HEK293 (cell line): ENCODE measurements at regions not wholly inside any gene's neighbourhood (a gene's known extent, or its start where the extent isn't known, plus 50 kb on each side); places are given as distances from the start of the nearest gene placed in this dataset.
"Not testable (repeated sequence)": the region's sequence is repeated elsewhere in the genome, so short reads cannot be mapped to it uniquely, and the experiment has no call there.

Experiments
- CTCF ChIA-PET: fragments of 350-600 bp; formaldehyde crosslinking; extraction: SDS; loops from one replicate; lab custom pipeline; 2021; ENCODE audit warnings: antibody characterized with exemption; lab: Yijun Ruan, JAX
- POLR2A ChIA-PET: fragments of 300-600 bp; formaldehyde crosslinking; extraction: SDS; loops from one replicate; lab custom pipeline; 2020; ENCODE audit warnings: antibody characterized with exemption, inconsistent platforms; lab: Yijun Ruan, JAX
- H3K27ac ChIP-seq: fragments of 200-500 bp; sonication (Bioruptor generic); 2 replicates; pipeline ENCODE4 v1.5.1; 2014; ENCODE audit warnings: low read depth, low read length, control low read depth, inconsistent platforms; ENCODE audit errors: extremely low read depth
- H3K36me3 ChIP-seq, 2 experiments: fragments of 200-500 bp in 1 of 2; sonication (Bioruptor generic) in 1 of 2; 1 replicate in 1 of 2; 2 replicates in 1 of 2; pipeline ENCODE4 v1.5.1; 2014 to 2017; ENCODE audit warnings: inconsistent platforms in 2 of 2, low read length in 2 of 2; ENCODE audit not compliant: control insufficient read depth in 2 of 2, insufficient read depth in 1 of 2
- H3K4me1 ChIP-seq: fragments of 200-500 bp; sonication (Bioruptor generic); 2 replicates; pipeline ENCODE4 v1.5.1; 2014; ENCODE audit warnings: mild to moderate bottlenecking, low read length, inconsistent platforms; ENCODE audit not compliant: control insufficient read depth, insufficient read depth
- H3K4me3 ChIP-seq: 2 replicates; pipeline ENCODE4 v1.5.1; 2011; ENCODE audit warnings: low read depth, mild to moderate bottlenecking, control low read depth, low read length, moderate library complexity
- H3K9me3 ChIP-seq: fragments of 200-500 bp; sonication (Bioruptor generic); 2 replicates; pipeline ENCODE4 v1.5.1; 2014; ENCODE audit warnings: low read depth, low read length, inconsistent platforms; ENCODE audit not compliant: control insufficient read depth, insufficient read depth
- HOXA7 ChIP-seq: sonication (generic); formaldehyde crosslinking; IDR thresholded peaks from 2 replicates; pipeline ENCODE4 v1.8.1; 2022; ENCODE audit warnings: missing genetic modification reagents, borderline replicate concordance
- RBAK ChIP-seq: fragments of 450-650 bp; formaldehyde crosslinking; IDR thresholded peaks from 2 replicates; pipeline ENCODE4 v1.5.1; 2016; ENCODE audit warnings: missing biosample characterization, missing genetic modification characterization
- YY2 ChIP-seq: fragments of 450-650 bp; formaldehyde crosslinking; IDR thresholded peaks from 2 replicates; pipeline ENCODE4 v1.5.1; 2016; ENCODE audit warnings: missing biosample characterization, missing genetic modification characterization
- ZBTB8A ChIP-seq: fragments of 450-650 bp; formaldehyde crosslinking; IDR thresholded peaks from 2 replicates; pipeline ENCODE4 v1.5.1; 2016; ENCODE audit warnings: missing biosample characterization, missing genetic modification characterization
- ZEB2 ChIP-seq: fragments of 450-650 bp; formaldehyde crosslinking; IDR thresholded peaks from 2 replicates; pipeline ENCODE4 v1.5.1; 2016; ENCODE audit warnings: missing biosample characterization, missing genetic modification characterization
- ZFP3 ChIP-seq: fragments of 450-650 bp; formaldehyde crosslinking; IDR thresholded peaks from 2 replicates; pipeline ENCODE4 v1.5.1; 2016; ENCODE audit warnings: low read depth, missing biosample characterization, missing genetic modification characterization
- ZNF132 ChIP-seq: fragments of 450-650 bp; formaldehyde crosslinking; IDR thresholded peaks from 2 replicates; pipeline ENCODE4 v1.5.1; 2017; ENCODE audit warnings: missing biosample characterization, missing genetic modification characterization, borderline replicate concordance
- ZNF416 ChIP-seq: fragments of 450-650 bp; formaldehyde crosslinking; IDR thresholded peaks from 2 replicates; pipeline ENCODE4 v1.5.1; 2016; ENCODE audit warnings: missing biosample characterization, missing genetic modification characterization
- ZNF530 ChIP-seq: fragments of 450-650 bp; formaldehyde crosslinking; IDR thresholded peaks from 2 replicates; pipeline ENCODE4 v1.5.1; 2016; ENCODE audit warnings: low read depth, missing biosample characterization, missing genetic modification characterization
- ZNF561 ChIP-seq: fragments of 450-650 bp; IDR thresholded peaks from 2 replicates; pipeline ENCODE4 v1.5.1; 2018; ENCODE audit warnings: missing biosample characterization, missing genetic modification characterization, borderline replicate concordance
- ZNF585B ChIP-seq: fragments of 450-650 bp; formaldehyde crosslinking; IDR thresholded peaks from 2 replicates; pipeline ENCODE4 v1.5.1; 2016; ENCODE audit warnings: missing biosample characterization, missing genetic modification characterization
- ZNF610 ChIP-seq: fragments of 450-650 bp; formaldehyde crosslinking; IDR thresholded peaks from 2 replicates; pipeline ENCODE4 v1.5.1; 2016; ENCODE audit warnings: missing biosample characterization, missing genetic modification characterization, borderline replicate concordance
- ZNF701 ChIP-seq: fragments of 450-650 bp; formaldehyde crosslinking; IDR thresholded peaks from 2 replicates; pipeline ENCODE4 v1.5.1; 2016; ENCODE audit warnings: missing biosample characterization, missing genetic modification characterization
- ZNF843 ChIP-seq: fragments of 450-650 bp; formaldehyde crosslinking; IDR thresholded peaks from 2 replicates; pipeline ENCODE4 v1.5.1; 2016; ENCODE audit warnings: missing biosample characterization, missing genetic modification characterization
- ZXDB ChIP-seq: fragments of 450-650 bp; formaldehyde crosslinking; IDR thresholded peaks from 2 replicates; pipeline ENCODE4 v1.5.1; 2016; ENCODE audit warnings: missing biosample characterization, missing genetic modification characterization
- TF ChIP-seq, protein P1 (sequence below): sonication (generic); formaldehyde crosslinking; IDR thresholded peaks from 2 replicates; pipeline ENCODE4 v1.8.1; 2022; ENCODE audit warnings: mild to moderate bottlenecking, moderate library complexity, missing genetic modification reagents
- TF ChIP-seq, protein P2 (sequence below): fragments of 450-650 bp; formaldehyde crosslinking; IDR thresholded peaks from 2 replicates; pipeline ENCODE4 v1.5.1; 2016; ENCODE audit warnings: missing biosample characterization, missing genetic modification characterization
- TF ChIP-seq, protein P3 (sequence below): fragments of 450-650 bp; formaldehyde crosslinking; IDR thresholded peaks from 2 replicates; pipeline ENCODE4 v1.5.1; 2016; ENCODE audit warnings: missing biosample characterization, missing genetic modification characterization
- TF ChIP-seq, protein P4 (sequence below): fragments of 450-650 bp; formaldehyde crosslinking; optimal IDR thresholded peaks from 2 replicates; pipeline ENCODE3; 2016; ENCODE audit warnings: missing biosample characterization, mild to moderate bottlenecking, missing genetic modification characterization
- TF ChIP-seq, protein P5 (sequence below): fragments of 450-650 bp; formaldehyde crosslinking; IDR thresholded peaks from 2 replicates; pipeline ENCODE4 v1.5.0; 2017; ENCODE audit warnings: missing biosample characterization, missing genetic modification characterization, borderline replicate concordance

DNA sequence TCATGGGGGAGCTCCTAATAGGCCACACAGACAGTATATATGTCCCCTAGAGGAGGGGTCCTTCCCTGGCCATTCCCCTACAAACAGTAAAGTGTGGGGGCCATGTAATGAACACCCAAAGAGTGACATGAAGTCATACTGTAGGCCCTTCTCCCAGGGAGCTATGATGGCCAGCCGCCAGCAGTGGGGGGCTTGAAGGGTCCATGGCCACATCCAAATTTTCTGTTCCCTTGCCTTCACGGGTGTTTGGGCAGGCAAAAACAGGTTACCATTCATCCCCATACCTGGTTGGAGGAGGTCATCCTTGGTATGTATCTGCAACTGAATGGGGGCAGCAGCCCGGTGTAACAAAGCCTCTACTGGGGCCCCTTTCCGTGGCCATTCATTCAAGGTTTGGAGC lies 2118.0 kb downstream of the LRRC4C start:
- Histone ChIP-seq H3K4me1 (no peaks in the 10 kb centered on the region), H3K36me3 (no peaks in the 10 kb centered on the region), H3K9me3 (no peaks in the 10 kb centered on the region), H3K4me3 (no peak overlapping the region), H3K27ac (no peak overlapping the region)
- ChIA-PET CTCF (no interaction called here), POLR2A (no interaction called here)
- TF ChIP-seq ZNF416 (tag by site-specific recombination) (no peak), ZBTB8A (no peak), ZFP3 (tag by site-specific recombination) (no peak), ZNF585B (tag by site-specific recombination) (no peak), ZNF561 (no peak), ZXDB (tag by site-specific recombination) (no peak), YY2 (tag by site-specific recombination) (no peak), HOXA7 (CRISPR knock-in tag) (no peak)
- TF ChIP-seq, protein P1, sequence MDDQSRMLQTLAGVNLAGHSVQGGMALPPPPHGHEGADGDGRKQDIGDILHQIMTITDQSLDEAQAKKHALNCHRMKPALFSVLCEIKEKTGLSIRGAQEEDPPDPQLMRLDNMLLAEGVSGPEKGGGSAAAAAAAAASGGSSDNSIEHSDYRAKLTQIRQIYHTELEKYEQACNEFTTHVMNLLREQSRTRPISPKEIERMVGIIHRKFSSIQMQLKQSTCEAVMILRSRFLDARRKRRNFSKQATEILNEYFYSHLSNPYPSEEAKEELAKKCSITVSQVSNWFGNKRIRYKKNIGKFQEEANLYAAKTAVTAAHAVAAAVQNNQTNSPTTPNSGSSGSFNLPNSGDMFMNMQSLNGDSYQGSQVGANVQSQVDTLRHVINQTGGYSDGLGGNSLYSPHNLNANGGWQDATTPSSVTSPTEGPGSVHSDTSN (CRISPR knock-in tag): no peak
- TF ChIP-seq, protein P2, sequence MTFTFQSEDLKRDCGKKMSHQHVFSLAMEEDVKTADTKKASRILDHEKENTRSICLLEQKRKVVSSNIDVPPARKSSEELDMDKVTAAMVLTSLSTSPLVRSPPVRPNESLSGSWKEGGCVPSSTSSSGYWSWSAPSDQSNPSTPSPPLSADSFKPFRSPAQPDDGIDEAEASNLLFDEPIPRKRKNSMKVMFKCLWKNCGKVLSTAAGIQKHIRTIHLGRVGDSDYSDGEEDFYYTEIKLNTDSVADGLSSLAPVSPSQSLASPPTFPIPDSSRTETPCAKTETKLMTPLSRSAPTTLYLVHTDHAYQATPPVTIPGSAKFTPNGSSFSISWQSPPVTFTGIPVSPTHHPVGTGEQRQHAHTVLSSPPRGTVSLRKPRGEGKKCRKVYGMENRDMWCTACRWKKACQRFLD (tag by site-specific recombination): no peak

DNA sequence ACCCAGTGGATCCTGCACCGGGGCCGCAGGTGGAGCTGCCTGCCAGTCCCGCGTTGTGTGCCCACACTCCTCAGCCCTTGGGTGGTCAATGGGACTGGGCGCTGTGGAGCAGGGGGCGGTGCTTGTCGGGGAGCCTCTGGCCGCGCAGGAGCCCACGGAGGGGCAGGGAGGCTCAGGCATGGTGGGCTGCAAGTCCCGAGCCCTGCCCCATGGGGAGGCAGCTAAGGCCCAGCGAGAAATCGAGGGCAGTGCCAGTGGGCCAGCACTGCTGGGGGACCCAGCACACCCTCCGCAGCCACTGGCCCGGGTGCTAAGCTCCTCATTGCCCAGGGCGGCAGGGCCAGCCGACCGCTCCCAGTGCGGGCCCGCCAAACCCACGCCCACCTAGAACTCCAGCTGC lies 2126.4 kb downstream of the LRRC4C start:
- H3K9me3 ChIP-seq, H3K4me1 ChIP-seq, H3K36me3 ChIP-seq, H3K4me3 ChIP-seq, H3K27ac ChIP-seq, CTCF ChIA-PET, POLR2A ChIA-PET: not testable (repeated sequence)

DNA sequence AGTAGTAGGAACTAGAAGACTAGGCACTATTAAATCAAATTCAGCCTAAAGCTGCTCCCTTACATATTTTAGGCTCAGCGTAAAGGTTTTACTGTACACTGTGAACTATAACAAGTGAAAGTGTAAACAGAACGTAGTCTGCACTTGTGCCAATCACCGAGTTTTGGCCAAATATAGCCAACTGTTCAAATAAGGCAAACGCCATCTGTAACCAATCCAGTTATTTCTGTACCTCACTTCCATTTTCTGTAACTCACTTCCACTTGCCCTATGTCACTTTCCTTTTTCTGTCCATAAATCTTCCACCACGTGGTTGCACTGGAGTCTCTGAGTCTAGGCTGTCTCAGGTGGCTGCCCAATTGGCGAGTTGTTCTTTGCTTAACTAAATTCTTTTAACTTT lies 2132.2 kb downstream of the LRRC4C start:
- Histone ChIP-seq H3K36me3 (no peaks in the 10 kb centered on the region), H3K27ac (no peak overlapping the region), H3K9me3 (no peaks in the 10 kb centered on the region), H3K4me3 (no peak overlapping the region), H3K4me1 (no peaks in the 10 kb centered on the region)
- ChIA-PET POLR2A (no interaction called here), CTCF (no interaction called here)
- TF ChIP-seq, protein P3, sequence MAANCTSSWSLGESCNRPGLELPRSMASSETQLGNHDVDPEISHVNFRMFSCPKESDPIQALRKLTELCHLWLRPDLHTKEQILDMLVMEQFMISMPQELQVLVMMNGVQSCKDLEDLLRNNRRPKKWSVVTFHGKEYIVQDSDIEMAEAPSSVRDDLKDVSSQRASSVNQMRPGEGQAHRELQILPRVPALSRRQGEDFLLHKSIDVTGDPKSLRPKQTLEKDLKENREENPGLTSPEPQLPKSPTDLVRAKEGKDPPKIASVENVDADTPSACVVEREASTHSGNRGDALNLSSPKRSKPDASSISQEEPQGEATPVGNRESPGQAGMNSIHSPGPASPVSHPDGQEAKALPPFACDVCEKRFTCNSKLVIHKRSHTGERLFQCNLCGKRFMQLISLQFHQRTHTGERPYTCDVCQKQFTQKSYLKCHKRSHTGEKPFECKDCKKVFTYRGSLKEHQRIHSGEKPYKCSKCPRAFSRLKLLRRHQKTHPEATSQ (tag by site-specific recombination): no peak
- TF ChIP-seq, protein P4, sequence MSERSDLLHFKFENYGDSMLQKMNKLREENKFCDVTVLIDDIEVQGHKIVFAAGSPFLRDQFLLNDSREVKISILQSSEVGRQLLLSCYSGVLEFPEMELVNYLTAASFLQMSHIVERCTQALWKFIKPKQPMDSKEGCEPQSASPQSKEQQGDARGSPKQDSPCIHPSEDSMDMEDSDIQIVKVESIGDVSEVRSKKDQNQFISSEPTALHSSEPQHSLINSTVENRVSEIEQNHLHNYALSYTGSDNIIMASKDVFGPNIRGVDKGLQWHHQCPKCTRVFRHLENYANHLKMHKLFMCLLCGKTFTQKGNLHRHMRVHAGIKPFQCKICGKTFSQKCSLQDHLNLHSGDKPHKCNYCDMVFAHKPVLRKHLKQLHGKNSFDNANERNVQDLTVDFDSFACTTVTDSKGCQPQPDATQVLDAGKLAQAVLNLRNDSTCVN (tag by site-specific recombination): no peak
- TF ChIP-seq ZNF530 (tag by site-specific recombination) (no peak), ZNF132 (no peak), ZNF843 (no peak), ZNF610 (tag by site-specific recombination) (no peak), ZNF701 (tag by site-specific recombination) (no peak), RBAK (tag by site-specific recombination) (no peak), ZEB2 (no peak)
- TF ChIP-seq, protein P5, sequence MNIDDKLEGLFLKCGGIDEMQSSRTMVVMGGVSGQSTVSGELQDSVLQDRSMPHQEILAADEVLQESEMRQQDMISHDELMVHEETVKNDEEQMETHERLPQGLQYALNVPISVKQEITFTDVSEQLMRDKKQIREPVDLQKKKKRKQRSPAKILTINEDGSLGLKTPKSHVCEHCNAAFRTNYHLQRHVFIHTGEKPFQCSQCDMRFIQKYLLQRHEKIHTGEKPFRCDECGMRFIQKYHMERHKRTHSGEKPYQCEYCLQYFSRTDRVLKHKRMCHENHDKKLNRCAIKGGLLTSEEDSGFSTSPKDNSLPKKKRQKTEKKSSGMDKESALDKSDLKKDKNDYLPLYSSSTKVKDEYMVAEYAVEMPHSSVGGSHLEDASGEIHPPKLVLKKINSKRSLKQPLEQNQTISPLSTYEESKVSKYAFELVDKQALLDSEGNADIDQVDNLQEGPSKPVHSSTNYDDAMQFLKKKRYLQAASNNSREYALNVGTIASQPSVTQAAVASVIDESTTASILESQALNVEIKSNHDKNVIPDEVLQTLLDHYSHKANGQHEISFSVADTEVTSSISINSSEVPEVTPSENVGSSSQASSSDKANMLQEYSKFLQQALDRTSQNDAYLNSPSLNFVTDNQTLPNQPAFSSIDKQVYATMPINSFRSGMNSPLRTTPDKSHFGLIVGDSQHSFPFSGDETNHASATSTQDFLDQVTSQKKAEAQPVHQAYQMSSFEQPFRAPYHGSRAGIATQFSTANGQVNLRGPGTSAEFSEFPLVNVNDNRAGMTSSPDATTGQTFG: no peak

DNA sequence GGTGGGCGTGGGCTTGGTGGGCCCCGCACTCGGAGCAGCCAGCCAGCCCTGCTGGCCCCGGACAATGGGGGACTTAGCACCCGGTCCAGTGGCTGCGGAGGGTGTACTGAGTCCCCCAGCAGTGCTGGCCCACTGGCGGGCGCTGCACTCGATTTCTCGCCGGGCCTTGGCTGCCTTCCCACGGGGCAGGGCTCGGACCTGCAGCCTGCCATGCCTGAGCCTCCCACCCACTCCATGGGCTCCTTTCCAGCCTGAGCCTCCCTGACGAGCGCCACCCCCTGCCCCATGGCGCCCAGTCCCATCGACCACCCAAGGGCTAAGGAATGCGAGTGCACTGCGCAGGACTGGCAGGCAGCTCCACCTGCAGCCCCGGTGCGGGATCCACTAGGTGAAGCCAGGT lies 2147.6 kb downstream of the LRRC4C start:
- H3K9me3 ChIP-seq, CTCF ChIA-PET, H3K4me3 ChIP-seq, H3K4me1 ChIP-seq, POLR2A ChIA-PET, H3K27ac ChIP-seq, H3K36me3 ChIP-seq: not testable (repeated sequence)
